ENCODE measurements at regions not wholly inside any gene's neighbourhood (a gene's known extent, or its start where the extent isn't known, plus 50 kb on each side); places are given as distances from the start of the nearest gene placed in this dataset.

- ChIA-PET CTCF (no interaction called here), POLR2A (no interaction called here)
Measured at GRCh38 chr16:7026639-7027038, 306.0 kb upstream of the RBFOX1 start.

- CTCF ChIA-PET, result no interaction called here
- POLR2A ChIA-PET, result no interaction called here
Measured at GRCh38 chr16:7025616-7026190, 306.9 kb upstream of the RBFOX1 start.

GRCh38 chr16:7021653-7022275 lies 310.9 kb upstream of the RBFOX1 start:
- ChIA-PET CTCF (no interaction called here), POLR2A (no interaction called here)

- POLR2A ChIA-PET, result no interaction called here
- CTCF ChIA-PET, result no interaction called here
Measured at GRCh38 chr16:7017006-7017662, 315.5 kb upstream of the RBFOX1 start.

GRCh38 chr16:7014756-7015155 lies 317.9 kb upstream of the RBFOX1 start:
- ChIA-PET POLR2A (no interaction called here), CTCF (no interaction called here)

- ChIA-PET CTCF (no interaction called here), POLR2A (no interaction called here)
Measured at GRCh38 chr16:7013990-7014389, 318.7 kb upstream of the RBFOX1 start.

- POLR2A ChIA-PET, result no interaction called here
- CTCF ChIA-PET, result no interaction called here
Measured at GRCh38 chr16:7004266-7004665, 328.4 kb upstream of the RBFOX1 start.

- POLR2A ChIA-PET, result no interaction called here
- CTCF ChIA-PET, result no interaction called here
Measured at GRCh38 chr16:6993544-6993943, 339.1 kb upstream of the RBFOX1 start.

- ChIA-PET CTCF (interaction anchor here (0.6 kb wide), 1 partner anchor 778 kb away, joined by 7 read pairs; no protein-coding TSS in a partner anchor), POLR2A (no interaction called here)
Measured at GRCh38 chr16:6988846-6989245, 343.8 kb upstream of the RBFOX1 start.

- ChIA-PET CTCF (no interaction called here), POLR2A (no interaction called here)
Measured at GRCh38 chr16:6977916-6978315, 354.7 kb upstream of the RBFOX1 start.

GRCh38 chr16:6977291-6977690 lies 355.4 kb upstream of the RBFOX1 start:
- POLR2A ChIA-PET, result no interaction called here
- CTCF ChIA-PET, result no interaction called here

GRCh38 chr16:6976716-6977115 lies 355.9 kb upstream of the RBFOX1 start:
- ChIA-PET POLR2A (no interaction called here), CTCF (no interaction called here)

- POLR2A ChIA-PET, result no interaction called here
- CTCF ChIA-PET, result no interaction called here
Measured at GRCh38 chr16:6970171-6970857, 362.3 kb upstream of the RBFOX1 start.

- ChIA-PET CTCF (no interaction called here), POLR2A (no interaction called here)
Measured at GRCh38 chr16:6969594-6969993, 363.1 kb upstream of the RBFOX1 start.

- POLR2A ChIA-PET, result no interaction called here
- CTCF ChIA-PET, result no interaction called here
Measured at GRCh38 chr16:6967796-6968320, 364.8 kb upstream of the RBFOX1 start.

GRCh38 chr16:6966925-6967324 lies 365.7 kb upstream of the RBFOX1 start:
- POLR2A ChIA-PET, result no interaction called here
- CTCF ChIA-PET, result no interaction called here

GRCh38 chr16:6964679-6965078 lies 368.0 kb upstream of the RBFOX1 start:
- POLR2A ChIA-PET, result no interaction called here

GRCh38 chr16:6961704-6962103 lies 370.9 kb upstream of the RBFOX1 start:
- CTCF ChIA-PET, result no interaction called here
- POLR2A ChIA-PET, result no interaction called here

More at GRCh38 chr16:6964679-6965078, 368.0 kb upstream of the RBFOX1 start:
- CTCF ChIA-PET, result no interaction called here

GRCh38 chr16:6958184-6958583 lies 374.5 kb upstream of the RBFOX1 start:
- CTCF ChIA-PET, result no interaction called here
- POLR2A ChIA-PET, result no interaction called here

- CTCF ChIA-PET, result no interaction called here
- POLR2A ChIA-PET, result no interaction called here
Measured at GRCh38 chr16:6957681-6958080, 375.0 kb upstream of the RBFOX1 start.

GRCh38 chr16:6956511-6956910 lies 376.1 kb upstream of the RBFOX1 start:
- ChIA-PET CTCF (no interaction called here), POLR2A (no interaction called here)
